Stimulated activated CD8-positive, alpha-beta memory T cell treated with anti-CD3 and anti-CD28 coated beads, Interleukin-4, amount 100 ng/mL, for 48 hours (primary cell): ENCODE measurements at regions not wholly inside any gene's neighbourhood (a gene's known extent, or its start where the extent isn't known, plus 50 kb on each side); places are given as distances from the start of the nearest gene placed in this dataset.
A peak's percentile ranks its signal among the peaks of the same experiment; 100 is the strongest.
"Not testable (repeated sequence)": the region's sequence is repeated elsewhere in the genome, so short reads cannot be mapped to it uniquely, and the experiment has no call there.

ENCODE experiments used
- DNase-seq: peaks from one replicate; pipeline ENCODE4 v3.0.0-alpha.2; 2020

GRCh38 chr6:26957399-26958127 lies 289.9 kb upstream of the PRSS16 start:
- DNase-seq, result peak; percentile 25

DNA sequence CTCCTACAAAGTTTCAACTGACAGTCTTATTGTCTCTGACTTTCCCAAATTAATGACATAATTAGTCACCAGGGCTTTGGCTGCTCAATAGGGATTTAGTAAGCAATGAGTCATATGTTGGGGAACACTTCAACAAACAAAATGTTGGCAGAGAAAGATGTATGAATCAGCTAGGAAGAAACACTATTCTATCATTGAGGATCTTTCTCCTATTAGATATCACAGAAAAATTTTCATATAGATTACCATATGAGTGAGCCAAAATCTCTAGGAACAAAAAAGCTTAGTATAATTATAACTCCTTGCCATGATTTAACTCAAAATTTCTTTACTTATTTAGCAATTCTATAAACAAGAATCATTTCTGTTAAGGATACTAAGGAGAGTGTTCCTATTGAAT lies 286.3 kb upstream of the PRSS16 start:
- DNase-seq, result not testable (repeated sequence)

DNA sequence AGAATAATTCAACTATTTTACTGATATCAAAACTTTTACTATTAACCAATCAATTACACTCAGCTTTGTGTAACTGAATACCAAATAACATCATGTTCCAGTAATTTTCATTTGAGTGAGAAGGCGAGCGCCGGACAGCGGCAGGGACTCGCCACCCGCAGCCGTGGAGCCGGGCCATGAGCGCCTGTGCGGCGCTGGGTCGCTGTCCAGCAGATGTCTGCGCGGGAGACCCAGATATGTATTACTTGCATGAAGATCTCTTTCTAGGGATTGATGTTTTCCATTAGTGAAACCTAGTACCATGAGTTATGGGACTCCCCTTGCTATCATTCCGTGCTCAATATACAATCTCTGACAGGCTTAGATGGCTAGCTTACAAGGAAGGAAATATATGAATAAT lies 245.1 kb upstream of the PRSS16 start:
- no peak for DNase-seq

DNA sequence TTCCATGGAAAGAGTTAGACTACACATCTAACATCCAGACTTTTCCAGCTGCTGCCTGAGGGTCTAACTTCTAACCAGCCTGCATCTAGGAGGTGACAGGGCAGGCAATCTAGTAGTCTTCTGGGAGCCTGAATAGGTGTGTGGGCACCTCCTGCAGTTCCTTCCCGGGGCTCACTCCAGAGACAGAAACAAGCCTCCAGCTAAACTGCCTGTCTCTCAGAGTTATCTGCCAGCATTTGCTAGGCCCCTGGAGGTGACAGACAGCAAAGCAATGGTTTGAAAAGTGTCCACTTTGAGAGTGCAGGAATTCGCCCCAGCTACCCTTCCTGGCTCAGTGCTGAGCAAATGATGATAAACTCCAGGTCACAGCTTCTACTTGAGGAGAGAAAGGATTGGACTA lies 240.5 kb upstream of the PRSS16 start:
- no peak for DNase-seq

DNA sequence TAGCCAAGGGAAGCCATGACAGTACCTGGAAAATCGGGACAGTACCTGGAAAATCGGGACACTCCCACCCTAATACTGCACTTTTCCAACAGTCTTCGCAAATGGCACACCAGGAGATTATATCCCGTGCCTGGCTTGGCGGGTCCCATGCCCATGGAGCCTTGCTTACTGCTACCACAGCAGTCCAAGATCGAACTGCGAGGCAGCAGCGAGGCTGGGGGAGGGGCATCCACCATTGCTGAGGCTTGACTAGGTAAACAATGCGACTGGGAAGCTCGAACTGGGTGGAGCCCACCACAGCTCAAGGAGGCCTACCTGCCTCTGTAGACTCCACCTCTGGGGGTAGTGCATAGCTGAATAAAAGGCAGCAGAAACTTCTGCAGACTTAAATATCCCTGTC lies 238.9 kb upstream of the PRSS16 start:
- DNase-seq, result not testable (repeated sequence)

DNA sequence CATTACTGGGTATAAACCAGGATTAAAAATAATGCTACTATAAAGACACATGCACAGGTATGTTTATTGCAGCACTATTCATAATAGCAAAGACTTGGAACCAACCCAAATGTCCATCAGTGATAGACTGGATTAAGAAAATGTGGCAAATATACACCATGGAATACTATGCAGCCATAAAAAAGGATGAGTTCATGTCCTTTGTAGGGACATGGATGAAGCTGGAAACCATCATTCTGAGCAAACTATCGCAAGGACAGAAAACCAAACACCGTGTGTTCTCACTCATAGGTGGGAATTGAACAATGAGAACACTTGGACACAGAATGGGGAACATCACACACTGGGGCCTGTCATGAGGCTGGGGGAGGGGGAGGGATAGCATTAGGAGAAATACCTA lies 233.4 kb upstream of the PRSS16 start:
- not testable (repeated sequence) for DNase-seq

- no peak for DNase-seq
Measured at GRCh38 chr6:27016689-27017088, 230.8 kb upstream of the PRSS16 start.

DNA sequence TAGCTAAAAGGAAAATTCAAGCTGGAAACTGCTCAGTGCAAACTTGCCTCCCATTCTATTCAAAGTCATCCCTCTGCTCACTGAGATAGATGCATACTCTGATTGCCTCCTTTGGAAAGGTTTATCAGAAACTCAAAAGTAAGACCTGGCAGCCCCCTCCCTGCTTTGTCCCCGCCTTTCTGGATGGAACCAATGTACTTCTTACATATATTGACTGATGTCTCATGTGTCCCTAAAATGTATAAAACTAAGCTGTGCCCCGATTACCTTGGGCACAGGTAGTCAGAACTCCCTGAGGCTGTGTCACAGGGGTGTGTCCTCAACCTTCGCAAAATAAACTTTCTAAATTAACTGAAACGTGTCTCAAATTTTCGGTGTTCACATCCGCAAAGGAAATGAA lies 229.1 kb upstream of the PRSS16 start:
- DNase-seq, result not testable (repeated sequence)

- peak; percentile 81 for DNase-seq
Measured at GRCh38 chr6:27019651-27020552, 227.6 kb upstream of the PRSS16 start.

- no peak for DNase-seq
Measured at GRCh38 chr6:27020553-27020880, 227.0 kb upstream of the PRSS16 start.

DNA sequence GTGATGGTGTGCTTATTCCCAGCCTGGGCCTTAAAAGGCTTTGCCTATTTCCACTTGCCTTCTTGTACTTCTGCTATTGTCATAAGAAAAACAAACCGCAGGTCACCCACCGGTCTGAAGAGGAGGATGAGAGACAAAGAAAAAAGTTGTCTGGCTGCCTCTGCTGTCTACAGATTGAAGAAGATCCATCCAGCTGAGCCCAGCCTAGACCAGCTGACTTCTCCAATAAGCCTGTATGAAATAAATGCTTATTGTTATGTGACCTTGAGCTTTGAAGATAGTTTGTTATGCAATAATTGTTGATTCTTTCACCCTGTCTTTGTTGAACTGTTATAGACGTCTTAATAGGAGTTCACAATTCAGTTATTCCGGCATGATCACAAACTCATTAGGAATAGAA lies 223.8 kb upstream of the PRSS16 start:
- no peak for DNase-seq

DNA sequence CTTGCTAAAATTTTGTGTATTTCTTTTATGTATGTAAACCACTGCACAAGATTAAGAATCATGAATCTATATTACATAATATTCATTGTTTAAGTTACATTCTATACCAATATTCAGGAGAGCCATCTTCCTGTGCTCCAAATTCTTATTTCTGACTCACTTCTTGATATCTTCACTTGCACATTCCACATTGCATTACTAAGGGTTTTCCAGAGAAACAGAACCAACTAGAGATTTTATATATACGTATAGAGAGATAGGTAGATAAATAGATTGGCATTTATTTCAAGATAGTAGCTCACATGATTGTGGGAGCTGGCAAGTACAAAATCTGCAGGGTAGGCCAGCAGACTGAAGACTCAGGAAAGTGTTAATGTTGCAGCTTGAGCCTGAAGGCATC lies 222.2 kb upstream of the PRSS16 start:
- DNase-seq, result no peak

DNA sequence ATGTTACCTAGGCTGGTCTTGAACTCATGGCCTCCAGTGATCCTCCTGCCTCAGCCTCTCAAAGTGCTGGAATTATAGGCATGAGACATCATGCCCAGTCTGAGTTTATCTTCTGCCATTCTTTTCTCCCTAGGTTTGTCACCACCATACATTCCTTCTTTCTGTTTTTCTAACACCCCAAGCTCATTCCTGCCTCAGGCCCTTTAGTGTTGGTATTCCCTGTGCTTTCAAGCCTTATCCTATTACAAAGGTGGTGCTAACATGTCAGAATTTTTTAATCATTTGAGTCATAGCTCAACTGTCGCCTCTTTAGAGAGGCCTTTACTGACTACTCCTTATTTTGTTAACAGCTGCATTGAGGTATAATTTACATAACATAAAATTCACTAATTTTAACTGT lies 221.1 kb upstream of the PRSS16 start:
- no peak for DNase-seq

- no peak for DNase-seq
Measured at GRCh38 chr6:27031302-27031701, 216.2 kb upstream of the PRSS16 start.

DNA sequence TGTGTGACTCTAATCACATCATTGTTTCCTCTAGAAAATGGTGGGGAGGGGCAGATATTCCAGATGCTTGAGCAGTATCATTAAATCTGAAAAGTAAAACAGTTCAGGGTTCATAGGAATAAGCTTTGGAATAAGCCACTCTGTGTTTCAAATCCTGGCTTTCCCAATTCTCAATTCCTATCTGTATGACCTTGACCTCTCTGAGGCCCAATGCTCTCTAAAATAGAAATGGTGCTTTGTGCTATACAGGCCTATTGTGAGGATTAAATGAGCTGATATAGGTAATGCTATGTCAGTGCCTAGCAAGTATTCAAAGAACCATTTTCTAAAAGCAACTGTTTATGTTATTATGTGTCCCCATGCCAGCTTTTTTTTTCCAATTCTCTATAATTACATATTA lies 209.0 kb upstream of the PRSS16 start:
- no peak for DNase-seq

- no peak for DNase-seq
Measured at GRCh38 chr6:27040244-27041042, 207.1 kb upstream of the PRSS16 start.

DNA sequence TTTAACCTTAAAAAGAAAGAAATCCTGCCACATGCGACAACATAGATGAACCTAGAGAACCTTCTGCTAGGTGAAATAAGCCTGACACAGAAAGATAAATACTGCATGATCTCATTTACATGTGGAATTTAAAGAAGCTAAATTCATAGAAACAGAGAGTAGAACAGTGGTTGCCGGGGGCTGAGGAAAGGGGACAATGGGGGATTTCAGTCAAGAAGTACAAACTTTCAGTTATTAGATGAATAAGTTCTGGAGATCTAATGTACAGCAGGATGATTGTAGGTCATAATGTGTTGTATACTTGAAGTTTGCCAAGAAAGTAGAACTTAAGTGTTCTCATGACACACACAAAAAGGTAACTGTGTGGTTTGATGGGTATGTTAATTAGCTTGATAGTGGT lies 204.3 kb upstream of the PRSS16 start:
- DNase-seq, result no peak

GRCh38 chr6:27045131-27045530 lies 202.4 kb upstream of the PRSS16 start:
- DNase-seq, result not testable (repeated sequence)

- DNase-seq, result not testable (repeated sequence)
Measured at GRCh38 chr6:27047725-27048124, 199.8 kb upstream of the PRSS16 start.

GRCh38 chr6:27049863-27050781 lies 197.4 kb upstream of the PRSS16 start:
- DNase-seq, result no peak

- DNase-seq, result not testable (repeated sequence)
Measured at GRCh38 chr6:27052082-27052730, 195.3 kb upstream of the PRSS16 start.

GRCh38 chr6:27052731-27053082 lies 194.8 kb upstream of the PRSS16 start:
- no peak for DNase-seq
